Esophagus squamous epithelium (tissue), 5 donors: ENCODE measurements at regions not wholly inside any gene's neighbourhood (a gene's known extent, or its start where the extent isn't known, plus 50 kb on each side); places are given as distances from the start of the nearest gene placed in this dataset.

ENCODE experiments used
- DNase-seq: peaks from one replicate; lab custom pipeline; 2025; lab: John Stamatoyannopoulos, UW
- H3K27ac ChIP-seq, 4 donors: fragments of 200-600 bp; sonication (generic); one replicate each; pipeline ENCODE4 v1.5.1; 2016 to 2019; ENCODE audit warnings: mild to moderate bottlenecking in 1 of 4
- H3K27me3 ChIP-seq, 4 donors: fragments of 200-600 bp; sonication (generic); 1 replicate in 3 of 4; 2 replicates in 1 of 4; pipeline versions ENCODE4 v1.5.1 to v1.6.0; 2017 to 2021; ENCODE audit warnings: antibody characterized with exemption in 1 of 4
- H3K36me3 ChIP-seq, 3 donors: fragments of 200-600 bp; sonication (generic); one replicate each; pipeline ENCODE4 v1.5.1; 2016 to 2019
- H3K4me1 ChIP-seq, 3 donors: fragments of 200-600 bp; sonication (generic); one replicate each; pipeline ENCODE4 v1.5.1; 2017 to 2019
- H3K4me3 ChIP-seq, 4 donors: fragments of 200-600 bp; sonication (generic); 1 replicate in 3 of 4; 2 replicates in 1 of 4; pipeline ENCODE4 v1.5.1; 2016 to 2019; ENCODE audit warnings: mild to moderate bottlenecking in 2 of 4, moderate library complexity in 1 of 4
- H3K9me3 ChIP-seq, 3 donors: fragments of 200-600 bp; sonication (generic); one replicate each; pipeline ENCODE4 v1.5.1; 2016 to 2019
- CTCF ChIP-seq, 6 experiments: fragments of 450-650 bp in 4 of 6; fragments of 200-600 bp in 2 of 6; sonication (generic) in 2 of 6; IDR thresholded peaks; one replicate each; pipeline ENCODE4 v1.5.1; 2016 to 2019; ENCODE audit warnings: antibody characterized with exemption in 6 of 6, mild to moderate bottlenecking in 4 of 6, moderate library complexity in 4 of 6
- POLR2A ChIP-seq, 4 donors: fragments of 450-650 bp; IDR thresholded peaks; one replicate each; pipeline ENCODE4 v1.6.1; 2017; ENCODE audit warnings: antibody characterized with exemption in 4 of 4, mild to moderate bottlenecking in 4 of 4, moderate library complexity in 3 of 4
- WGBS, 2 donors: methylation state at CpG; one replicate each; pipeline ENCODE4 v1.1.5; 2018; 5-methylcytosine and 5-hydroxymethylcytosine counted together
- intact Hi-C: fragments of 100-400 bp; cut with DNase I; formaldehyde crosslinking; loops from one replicate; pipeline ENCODE4 v1.15.0; 2022
- donor health status: DM: yes; HTN: yes; CAD: no.

- no peak overlapping the region for H3K4me3 ChIP-seq
- no peak for TF ChIP-seq CTCF (IDR thresholded peaks at IDR 0.05)
- no peak for TF ChIP-seq POLR2A (IDR thresholded peaks at IDR 0.05)
- 77 to 81% methylated on average over 5 of the region's 5 CpGs for WGBS, 2 donors
- H3K9me3 ChIP-seq, result no peaks in the 10 kb centered on the region
- H3K27me3 ChIP-seq, result no peaks in the 10 kb centered on the region
- H3K36me3 ChIP-seq, result no peaks in the 10 kb centered on the region
- intact Hi-C loops, result no loop called here
- no peak for DNase-seq
- no peaks in the 10 kb centered on the region for H3K4me1 ChIP-seq
- no peak overlapping the region for H3K27ac ChIP-seq
Measured at GRCh38 chr18:40049716-40050115, 1905.3 kb upstream of the PIK3C3 start.

GRCh38 chr18:40048886-40049650, 1906.0 kb upstream of the PIK3C3 start:
- no peak for DNase-seq
- 82 to 83% methylated on average over 17 of the region's 17 CpGs for WGBS, 2 donors
- H3K27me3 ChIP-seq, result no peaks in the 10 kb centered on the region
- TF ChIP-seq POLR2A (IDR thresholded peaks at IDR 0.05) (no peak), CTCF (IDR thresholded peaks at IDR 0.05) (no peak)
- H3K4me1 ChIP-seq, result no peaks in the 10 kb centered on the region
- intact Hi-C loops, result no loop called here
- H3K36me3 ChIP-seq, result no peaks in the 10 kb centered on the region
- no peak overlapping the region for H3K27ac ChIP-seq
- no peaks in the 10 kb centered on the region for H3K9me3 ChIP-seq
- H3K4me3 ChIP-seq, result no peak overlapping the region

- no peaks in the 10 kb centered on the region for H3K36me3 ChIP-seq
- no peaks in the 10 kb centered on the region for H3K27me3 ChIP-seq
- 86 to 93% methylated on average over 2 of the region's 2 CpGs for WGBS, 2 donors
- H3K4me3 ChIP-seq, result no peak overlapping the region
- H3K9me3 ChIP-seq, result no peaks in the 10 kb centered on the region
- no peak for TF ChIP-seq POLR2A (IDR thresholded peaks at IDR 0.05)
- TF ChIP-seq CTCF (IDR thresholded peaks at IDR 0.05), result no peak
- intact Hi-C loops, result no loop called here
- H3K4me1 ChIP-seq, result no peaks in the 10 kb centered on the region
- DNase-seq, result no peak
- H3K27ac ChIP-seq, result no peak overlapping the region
Measured at GRCh38 chr18:40048253-40048652, 1906.8 kb upstream of the PIK3C3 start.

- Histone ChIP-seq H3K4me1 (no peaks in the 10 kb centered on the region), H3K27me3 (no peaks in the 10 kb centered on the region), H3K4me3 (no peak overlapping the region), H3K36me3 (no peaks in the 10 kb centered on the region), H3K9me3 (no peaks in the 10 kb centered on the region), H3K27ac (no peak overlapping the region)
- intact Hi-C loops, result no loop called here
- DNase-seq, result no peak
- 87 to 95% methylated on average over 3 of the region's 3 CpGs for WGBS, 2 donors
- TF ChIP-seq POLR2A (IDR thresholded peaks at IDR 0.05) (no peak), CTCF (IDR thresholded peaks at IDR 0.05) (no peak)
Measured at GRCh38 chr18:40046596-40046995, 1908.4 kb upstream of the PIK3C3 start.

- no peaks in the 10 kb centered on the region for H3K27me3 ChIP-seq
- no peak overlapping the region for H3K27ac ChIP-seq
- intact Hi-C loops, result no loop called here
- no peaks in the 10 kb centered on the region for H3K9me3 ChIP-seq
- DNase-seq, result no peak
- H3K4me1 ChIP-seq, result no peaks in the 10 kb centered on the region
- no peaks in the 10 kb centered on the region for H3K36me3 ChIP-seq
- TF ChIP-seq POLR2A (IDR thresholded peaks at IDR 0.05) (no peak), CTCF (IDR thresholded peaks at IDR 0.05) (no peak)
- 59 to 64% methylated on average over 3 to 7 of the region's 8 CpGs for WGBS, 2 donors
- no peak overlapping the region for H3K4me3 ChIP-seq
Measured at GRCh38 chr18:40041951-40042350, 1913.1 kb upstream of the PIK3C3 start.
